Activated CD8-positive, alpha-beta memory T cell treated with anti-CD3 and anti-CD28 coated beads for 1 hour (primary cell): ENCODE measurements at regions not wholly inside any gene's neighbourhood (a gene's known extent, or its start where the extent isn't known, plus 50 kb on each side); places are given as distances from the start of the nearest gene placed in this dataset.

ENCODE experiments used
- DNase-seq, 2 donors: peaks; one replicate each; pipeline ENCODE4 v3.0.0-alpha.2; 2020; ENCODE audit warnings: low read depth in 1 of 2; ENCODE audit errors: extremely low read depth in 1 of 2

DNA sequence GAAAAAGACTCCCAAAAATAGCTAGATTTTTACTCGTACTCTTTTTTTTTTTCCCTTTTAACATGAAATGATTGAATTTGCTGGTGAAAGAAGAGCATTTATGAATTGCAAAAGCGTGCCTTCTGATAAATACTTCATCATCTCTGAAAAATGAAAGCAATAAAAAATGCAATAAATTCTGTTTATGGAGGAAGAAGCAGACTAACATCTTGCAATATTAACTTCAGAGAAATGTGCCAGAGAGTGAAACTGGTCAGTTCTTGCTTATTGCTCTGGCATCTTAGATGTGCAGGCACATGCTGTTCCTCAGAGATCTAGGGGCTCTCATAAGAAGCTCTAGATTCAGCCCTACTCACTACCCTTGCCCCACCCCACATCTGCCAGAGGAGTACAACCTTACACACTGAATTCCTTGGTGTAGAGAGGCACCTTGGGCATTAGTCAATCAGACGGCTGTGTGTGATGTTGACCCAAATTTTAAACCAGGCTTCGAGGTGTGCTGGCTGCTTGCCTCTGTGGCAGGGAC, 891.1 kb upstream of the GHITM start:
- DNase-seq = no peak

DNA sequence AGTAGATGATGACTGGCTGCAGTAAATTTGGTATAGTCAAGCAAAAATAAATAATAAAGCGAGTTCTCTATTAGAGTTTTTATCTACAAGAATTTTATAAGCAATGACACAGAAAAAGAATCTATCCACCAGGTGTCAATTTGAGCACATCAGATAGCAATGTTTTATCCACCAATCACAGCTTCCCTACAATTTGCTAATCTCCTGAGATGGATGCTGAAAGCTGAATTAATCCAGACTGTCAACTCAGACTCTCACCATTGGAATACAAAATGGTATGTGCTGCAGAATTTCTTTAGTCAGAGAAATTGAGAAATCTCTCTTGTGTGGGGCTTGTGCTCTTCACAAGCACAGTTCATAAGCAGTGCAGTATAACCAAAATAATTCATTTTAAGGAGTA, 888.9 kb upstream of the GHITM start:
- no peak for DNase-seq

DNA sequence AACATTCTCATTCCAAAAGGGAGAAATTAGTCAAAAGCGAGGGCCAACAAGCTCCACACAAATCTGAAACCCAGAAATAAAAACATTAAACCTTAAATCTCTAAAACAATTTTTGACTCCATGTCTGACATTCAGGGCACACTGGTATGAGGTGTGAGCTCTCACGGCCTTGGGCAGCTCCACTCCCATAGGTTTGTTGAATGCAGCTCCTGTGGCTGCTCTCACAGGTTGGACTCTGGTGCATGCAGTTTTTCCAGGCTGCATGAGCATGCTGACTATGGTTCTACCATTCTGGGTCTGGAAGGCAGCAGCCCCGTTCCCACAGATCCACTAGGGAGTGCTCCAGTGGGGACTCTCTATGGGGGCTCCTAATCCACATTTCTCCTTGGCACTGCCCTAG, 887.1 kb upstream of the GHITM start:
- DNase-seq = no peak

DNA sequence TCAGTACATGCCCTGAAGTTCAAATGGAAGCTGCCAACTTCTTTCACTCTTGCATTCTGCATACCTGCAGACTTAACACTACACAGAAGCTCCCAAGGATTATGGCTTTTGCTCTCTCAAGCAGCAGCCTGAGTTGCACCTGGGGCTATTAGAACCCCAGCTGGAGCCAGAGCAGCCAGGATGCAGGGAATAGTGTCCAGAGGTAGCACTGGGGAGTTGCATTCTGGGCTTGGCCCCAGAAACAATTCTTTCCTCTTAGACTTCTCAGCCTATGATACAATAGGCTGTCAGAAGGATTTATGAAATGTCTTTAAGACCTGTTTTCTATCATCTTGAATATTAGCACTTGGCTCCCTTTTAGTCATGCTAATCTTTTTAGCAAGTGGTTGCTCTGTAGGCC, 886.7 kb upstream of the GHITM start:
- no peak for DNase-seq

DNA sequence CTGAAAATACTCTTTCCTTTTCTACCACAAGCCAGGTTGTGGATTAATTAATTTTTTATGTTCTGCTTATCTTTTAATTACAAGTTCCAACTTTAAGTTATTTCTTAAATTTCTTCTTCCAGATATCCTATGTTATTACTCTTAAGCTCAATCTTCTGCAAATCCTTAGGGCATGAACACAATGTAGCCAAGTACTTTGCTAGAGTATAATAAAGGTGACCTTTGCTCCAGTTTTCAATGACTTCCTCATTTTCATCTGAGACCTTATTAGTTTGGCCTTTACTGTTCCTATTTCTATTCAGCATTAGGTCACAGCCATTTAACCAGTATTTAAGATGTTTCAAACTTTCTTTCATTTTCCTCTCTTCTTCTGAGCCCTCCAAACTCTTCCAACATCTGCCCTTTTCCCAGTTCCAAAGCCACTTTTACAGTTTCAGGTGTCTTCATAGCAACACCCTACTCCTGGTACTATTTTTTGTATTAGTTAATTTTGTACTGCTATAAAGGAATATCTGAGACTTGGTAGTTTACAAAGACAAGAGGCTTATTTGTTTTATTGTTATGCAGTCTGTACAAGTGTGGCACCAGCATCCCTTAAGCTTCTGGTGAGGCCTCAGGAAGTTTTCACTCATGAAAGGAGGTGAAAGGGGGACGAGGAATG, 886.2 kb upstream of the GHITM start:
- no peak for DNase-seq

DNA sequence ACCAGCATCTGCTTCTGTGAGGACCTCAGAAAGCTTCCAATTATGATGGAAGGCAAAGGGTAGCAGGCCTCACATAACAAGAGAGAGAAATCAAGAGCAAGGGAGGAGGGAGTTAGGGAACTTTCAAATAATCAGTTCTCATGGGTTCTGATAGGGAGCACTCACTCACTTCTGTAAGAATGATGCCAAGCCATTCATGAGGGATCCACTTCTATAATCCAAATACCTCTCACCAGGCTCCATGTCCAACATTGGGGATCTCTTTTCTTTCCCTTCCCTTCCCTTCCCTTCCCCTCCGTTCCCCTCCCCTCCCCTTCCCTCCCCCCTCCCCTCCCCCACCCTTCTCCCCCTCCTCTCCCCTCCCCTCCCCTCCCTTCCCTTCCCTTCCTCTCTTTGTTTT, 884.6 kb upstream of the GHITM start:
- no peak for DNase-seq

DNA sequence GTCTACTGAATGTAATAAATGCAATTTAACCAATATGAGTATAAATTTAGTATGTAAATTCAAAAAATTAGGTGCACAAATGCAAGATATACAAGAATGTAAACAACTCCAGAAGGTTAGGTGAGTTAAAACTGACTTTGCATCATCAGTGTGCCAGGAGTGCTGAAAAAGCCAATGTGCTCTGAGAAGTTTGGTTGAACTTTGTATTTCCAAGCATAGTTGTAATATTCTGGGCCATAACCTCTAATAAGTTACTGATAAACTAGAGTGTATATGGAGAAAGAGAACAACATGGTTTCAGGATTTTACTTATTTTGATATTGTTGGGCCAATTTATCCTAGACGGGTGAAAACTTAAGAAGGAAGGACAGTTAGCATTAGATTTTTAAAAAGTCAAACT, 876.9 kb upstream of the GHITM start:
- DNase-seq = no peak

DNA sequence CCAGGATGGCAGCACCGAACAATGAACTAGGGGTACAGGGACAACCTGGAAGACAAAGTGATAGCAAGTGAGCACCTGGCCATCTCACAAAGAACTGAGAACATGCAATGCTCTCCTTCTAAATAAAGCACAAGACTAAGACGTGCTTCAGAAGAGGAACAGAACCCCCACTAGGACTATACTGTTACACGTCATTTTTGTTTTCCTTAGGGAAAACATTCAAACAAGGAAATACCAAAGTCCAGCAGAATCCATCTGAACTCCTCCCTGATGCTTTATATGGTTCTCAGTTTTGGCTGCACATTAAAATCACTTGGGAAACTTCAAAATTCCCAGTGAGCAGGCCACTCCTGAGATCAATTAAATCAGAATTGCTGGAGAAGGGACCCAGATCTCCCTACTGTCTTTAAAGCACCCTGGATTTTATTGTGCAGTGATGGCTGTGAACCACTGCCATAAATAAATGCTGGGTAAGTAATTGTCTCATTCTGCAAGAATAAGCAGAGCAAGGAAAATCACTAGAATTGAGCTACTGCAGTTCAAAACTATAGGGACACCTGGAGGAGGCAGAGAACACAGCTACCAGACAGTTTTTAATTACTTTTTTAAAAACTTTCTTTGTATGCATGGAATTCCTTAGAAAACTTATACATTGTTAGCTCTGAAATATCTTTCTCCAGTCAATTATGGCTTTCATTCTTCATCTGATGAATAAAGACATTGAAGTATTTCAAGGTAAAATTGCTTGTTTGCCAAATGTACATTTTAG, 866.5 kb upstream of the GHITM start:
- DNase-seq = no peak

DNA sequence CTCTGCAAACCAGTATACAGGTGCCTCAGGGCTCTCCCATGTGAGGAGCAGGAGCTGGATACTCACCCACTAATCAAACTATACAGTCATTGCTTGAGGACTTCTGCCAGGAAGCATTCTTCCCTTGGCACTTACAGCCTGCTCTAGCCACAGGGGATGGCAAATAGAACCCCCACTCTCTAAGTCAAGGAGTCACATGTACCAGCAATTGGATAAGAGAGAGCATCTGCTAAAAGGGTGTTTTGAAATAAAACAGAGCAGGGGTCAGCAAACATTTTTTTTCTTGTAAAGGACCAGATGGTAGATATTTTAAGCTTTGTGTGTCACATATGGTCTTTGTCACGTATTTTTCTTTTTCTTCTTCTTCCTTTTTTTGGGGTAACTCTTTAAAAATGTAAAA, 865.2 kb upstream of the GHITM start:
- no peak for DNase-seq

DNA sequence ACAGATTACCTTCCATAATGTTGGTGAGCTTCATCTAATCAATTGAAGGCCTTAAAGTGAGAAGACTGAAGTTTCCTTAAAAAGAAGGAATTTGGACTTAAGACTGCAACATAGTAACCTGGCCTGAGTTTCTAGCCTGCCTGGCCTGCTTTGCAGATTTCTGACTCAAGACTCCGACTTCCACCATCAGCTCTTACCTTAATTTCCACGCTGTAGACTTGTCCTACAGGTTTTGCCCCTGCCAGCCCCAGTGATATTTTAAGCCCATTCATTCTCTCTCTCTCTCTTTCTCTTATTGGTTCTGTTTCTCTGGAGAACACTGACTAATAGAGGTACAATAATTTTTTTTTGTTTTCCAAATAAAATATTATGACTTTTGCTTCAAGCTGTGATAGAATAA, 862.3 kb upstream of the GHITM start:
- no peak for DNase-seq

DNA sequence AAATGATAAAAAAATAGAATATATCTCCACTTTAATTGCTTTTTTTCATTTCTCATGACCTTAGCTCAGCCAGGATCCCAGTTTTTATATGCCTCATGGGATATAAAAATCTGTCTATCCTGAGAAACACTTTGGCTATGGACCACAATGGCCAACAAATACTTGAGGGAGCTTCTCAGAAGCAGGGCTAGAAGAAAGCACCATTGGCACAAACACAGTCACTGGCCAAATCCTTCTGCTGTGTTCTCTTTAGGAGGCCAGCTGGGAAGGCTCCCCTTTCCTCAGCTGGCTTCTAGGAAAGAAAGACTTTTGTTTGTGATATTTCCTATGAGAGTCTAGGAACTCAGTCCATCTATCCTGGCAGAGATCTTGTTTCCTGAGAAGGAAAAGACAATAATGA, 856.2 kb upstream of the GHITM start:
- DNase-seq = no peak

DNA sequence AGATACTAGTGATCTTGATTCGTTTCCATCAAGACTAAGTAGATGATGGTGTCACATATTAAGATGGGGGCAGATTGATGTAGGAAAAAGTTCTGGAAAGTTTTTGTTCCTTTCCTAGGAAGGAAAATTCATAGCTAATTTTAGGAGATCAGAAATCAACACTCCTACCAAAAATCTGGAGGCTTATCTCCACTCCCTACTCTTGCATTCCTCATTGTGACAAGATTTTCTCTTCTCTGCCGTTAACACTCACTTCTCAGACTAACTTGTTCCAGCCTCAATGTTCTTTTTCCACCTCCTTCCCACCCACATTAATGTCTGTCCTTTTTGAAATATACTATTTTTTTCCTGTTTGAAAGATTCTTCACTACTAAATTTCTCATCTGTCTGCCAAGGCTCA, 851.9 kb upstream of the GHITM start:
- no peak for DNase-seq

DNA sequence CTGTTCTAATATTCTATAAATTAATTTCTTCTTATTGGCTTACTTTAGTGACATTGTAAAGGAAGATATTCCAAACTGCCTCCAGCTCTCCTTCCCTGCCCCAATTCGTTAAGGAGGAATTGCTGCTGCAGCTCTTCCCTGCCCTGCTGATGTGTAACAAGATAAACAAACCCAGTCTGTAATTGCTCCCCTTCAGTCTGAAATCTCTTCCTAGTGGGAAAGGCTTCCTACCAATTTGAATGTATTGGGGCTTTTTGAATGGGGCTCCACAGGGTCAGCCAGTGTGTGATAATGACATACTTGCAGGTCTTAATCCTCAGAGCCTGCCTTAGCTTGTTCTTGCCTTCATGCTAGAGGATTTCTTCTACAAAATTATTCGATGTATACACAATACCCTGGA, 849.9 kb upstream of the GHITM start:
- no peak for DNase-seq

DNA sequence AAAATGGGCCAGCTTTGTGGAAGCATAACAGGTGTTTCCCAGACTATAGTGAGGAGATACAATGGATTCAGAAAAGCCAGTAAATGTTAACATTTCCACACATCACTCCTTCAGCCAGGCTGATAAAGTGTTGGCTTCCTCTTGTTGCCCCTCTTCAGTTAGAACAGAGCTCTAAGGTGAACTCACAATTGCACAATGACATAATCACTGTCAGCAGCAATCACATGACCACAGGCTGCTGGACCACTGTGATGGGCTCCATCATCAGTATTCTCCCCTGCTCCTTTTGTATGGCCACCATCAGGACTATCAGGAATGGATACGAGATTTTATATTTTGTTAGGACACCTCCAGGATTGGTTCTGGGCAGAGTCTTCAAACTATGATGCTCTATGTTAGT, 849.4 kb upstream of the GHITM start:
- no peak for DNase-seq

DNA sequence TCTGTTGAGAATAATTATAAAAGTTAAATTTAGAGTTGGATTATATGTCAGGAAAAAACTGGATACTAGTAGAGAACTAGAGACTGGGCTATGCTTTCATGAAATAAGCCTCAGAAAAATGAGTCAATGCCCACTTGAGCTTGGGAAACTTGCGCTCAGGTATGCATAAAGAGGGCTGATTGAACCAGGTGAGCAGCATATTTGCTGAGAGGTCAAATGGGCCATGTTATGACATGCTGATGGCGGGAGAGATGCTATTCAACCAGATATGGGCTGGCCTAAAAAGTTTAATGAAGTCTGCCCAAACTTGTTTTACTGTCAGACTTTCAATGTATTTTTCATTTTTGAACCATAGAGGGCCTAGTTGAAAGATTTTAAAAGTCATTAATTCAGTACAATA, 837.6 kb upstream of the GHITM start:
- no peak for DNase-seq

DNA sequence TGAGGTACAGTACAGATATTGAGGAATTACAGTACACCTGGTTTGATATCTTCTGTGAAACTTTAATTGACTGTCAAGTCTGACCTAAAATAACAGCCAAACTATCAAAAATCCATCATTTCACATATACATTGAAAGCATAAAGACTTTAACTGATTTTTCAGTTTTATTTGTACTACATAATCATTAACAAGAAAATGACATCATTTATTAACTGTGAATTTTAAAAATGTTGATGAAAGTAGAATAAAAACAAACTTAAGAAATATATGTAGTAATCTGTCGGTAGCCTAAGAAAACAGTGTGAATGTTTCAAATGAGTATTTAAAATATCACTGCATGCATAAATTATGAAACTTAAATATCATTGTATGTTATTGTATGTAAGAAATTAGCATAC, 836.7 kb upstream of the GHITM start:
- no peak for DNase-seq

DNA sequence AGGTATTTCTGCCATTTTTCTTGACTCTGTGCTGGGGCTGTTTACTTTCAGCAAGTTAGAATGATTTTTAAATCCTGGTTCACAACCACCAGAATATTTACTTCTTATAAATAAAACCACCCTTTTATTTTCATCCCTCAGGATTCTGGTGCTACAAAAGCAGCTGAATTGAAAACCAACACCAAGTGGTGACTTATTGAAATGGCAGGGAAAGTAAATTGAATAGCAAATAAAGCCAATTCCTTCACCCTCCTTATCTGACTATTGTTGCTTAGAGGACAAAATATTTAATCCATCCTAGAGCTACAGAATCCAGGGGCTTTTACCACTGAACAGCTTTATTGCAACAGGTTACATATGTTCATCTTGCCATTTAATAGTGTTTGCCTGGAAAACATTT, 828.6 kb upstream of the GHITM start:
- DNase-seq = no peak

DNA sequence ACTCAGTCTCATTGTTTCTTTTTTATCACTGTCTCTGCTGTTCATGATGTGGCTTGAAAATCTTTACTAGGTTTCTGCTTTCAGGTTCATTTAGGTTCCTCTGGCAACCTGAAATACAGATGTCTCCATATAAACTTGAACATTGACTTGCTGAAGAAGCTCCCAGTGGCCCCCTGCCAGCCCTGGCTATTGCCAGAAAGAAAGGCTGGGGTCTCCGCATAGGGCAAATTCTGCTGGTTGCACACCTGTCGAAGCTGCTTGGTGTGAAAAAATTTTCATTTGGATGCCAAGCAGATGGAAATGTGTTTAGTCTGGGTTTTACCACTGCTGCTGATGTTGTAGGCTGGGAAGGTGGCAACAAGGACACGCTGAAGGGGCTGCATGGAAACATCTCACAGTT, 826.7 kb upstream of the GHITM start:
- no peak for DNase-seq

DNA sequence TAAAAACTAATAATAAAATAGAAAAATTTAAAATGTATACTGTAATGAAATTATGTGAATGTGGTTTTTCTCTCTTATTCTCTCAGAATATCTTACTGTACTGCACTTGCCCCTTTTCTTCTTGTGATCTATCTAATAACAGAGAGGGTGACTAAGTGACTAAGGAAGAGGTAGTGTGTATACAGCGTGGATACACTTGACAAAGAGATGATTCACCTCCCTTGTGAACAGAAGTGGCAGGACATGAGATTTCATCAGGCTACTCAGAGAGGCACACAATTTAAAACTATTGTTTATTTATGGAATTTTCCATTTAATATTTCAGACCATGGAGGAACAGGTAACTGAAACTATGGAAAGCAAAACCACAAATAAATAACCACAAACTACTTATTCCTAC, 806.6 kb upstream of the GHITM start:
- no peak for DNase-seq

DNA sequence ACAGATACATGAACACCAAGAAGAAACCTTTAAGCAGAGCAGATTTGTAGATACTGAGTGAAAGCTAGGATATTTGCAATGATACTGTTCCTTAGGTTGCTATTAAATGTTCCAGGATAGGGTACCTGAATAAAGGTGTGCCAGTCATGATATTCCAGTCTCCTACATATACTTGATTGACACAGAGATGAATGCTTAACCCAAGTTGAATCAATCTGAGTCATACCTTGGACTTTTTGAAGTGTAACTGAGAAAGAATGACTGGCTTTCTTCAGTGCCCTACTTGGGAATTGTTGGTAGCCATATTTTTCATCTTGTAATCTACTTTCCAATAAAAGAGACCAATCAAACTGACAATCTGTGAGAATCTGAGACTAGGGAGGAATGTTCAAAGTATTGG, 805.7 kb upstream of the GHITM start:
- no peak for DNase-seq

DNA sequence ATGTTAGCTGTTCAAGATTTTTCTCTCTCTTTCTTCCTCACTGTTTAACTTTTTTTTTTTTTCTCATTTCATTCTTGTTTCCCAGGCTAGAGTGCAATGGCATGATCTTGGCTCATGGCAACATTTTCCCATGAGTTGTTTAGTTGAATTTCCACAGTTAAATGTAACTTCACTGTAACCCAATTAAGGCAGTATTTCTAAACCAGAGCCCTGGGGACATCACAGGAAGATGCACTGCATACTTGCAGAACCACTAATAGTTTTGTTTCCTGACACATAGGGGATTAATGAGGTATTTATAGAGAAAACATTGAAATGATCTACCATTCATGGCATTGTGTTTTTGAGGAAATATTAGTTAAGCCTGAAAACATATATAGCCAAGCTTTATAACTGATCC, 795.6 kb upstream of the GHITM start:
- DNase-seq = no peak

DNA sequence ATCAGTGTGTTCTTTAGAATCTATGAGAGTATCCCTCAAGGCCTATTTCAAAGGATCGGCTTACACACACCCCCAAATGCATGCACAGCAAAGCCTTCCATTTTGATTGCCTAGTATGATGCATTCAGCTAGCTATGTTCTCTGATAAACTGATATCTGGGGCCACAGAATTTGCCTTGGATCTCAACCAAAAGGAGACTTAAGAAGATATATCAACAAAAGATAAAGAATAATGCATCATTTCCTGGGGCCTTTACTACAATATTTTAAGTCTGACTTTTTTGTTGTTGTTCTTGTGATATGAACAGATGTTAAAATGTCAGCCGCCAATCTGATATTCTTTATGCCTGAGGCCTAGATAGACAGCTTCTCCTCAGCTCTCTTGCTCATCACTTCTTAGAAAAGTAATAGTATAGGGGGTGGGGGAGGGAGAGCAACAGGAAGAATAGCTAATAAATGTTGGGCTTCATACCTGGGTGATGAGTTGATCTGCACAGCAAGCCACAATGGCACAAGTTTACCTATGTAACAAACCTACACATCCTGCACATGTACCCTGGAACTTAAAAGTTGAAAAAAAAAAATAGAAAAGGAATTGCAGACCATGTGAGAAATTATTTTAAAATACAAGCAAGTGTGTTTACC, 792.9 kb upstream of the GHITM start:
- no peak for DNase-seq
